ENCODE measurements at regions not wholly inside any gene's neighbourhood (a gene's known extent, or its start where the extent isn't known, plus 50 kb on each side); places are given as distances from the start of the nearest gene placed in this dataset.
"Not testable (repeated sequence)": the region's sequence is repeated elsewhere in the genome, so short reads cannot be mapped to it uniquely, and the experiment has no call there.

GRCh38 chr7:45255187-45255586 is 97.6 kb downstream of the RAMP3 start:
- DNase-seq (no peak), ATAC-seq (no peak)
- H3K9me3 Mint-ChIP-seq, result no peaks in the 10 kb centered on the region
- no peaks in the 10 kb centered on the region for H3K36me3 Mint-ChIP-seq (ENCODE audit: insufficient read depth)
- H3K27me3 Mint-ChIP-seq (ENCODE audit: low read depth), result peaks cover 15% of the 10 kb centered on the region
- H3K4me3 Mint-ChIP-seq, result no peak overlapping the region
- H3K4me1 Mint-ChIP-seq (ENCODE audit: low read depth), result no peaks in the 10 kb centered on the region

GRCh38 chr7:45256309-45256708 is 98.7 kb downstream of the RAMP3 start:
- no peaks in the 10 kb centered on the region for H3K4me1 Mint-ChIP-seq (ENCODE audit: low read depth)
- ATAC-seq (no peak), DNase-seq (no peak)
- peaks cover 15% of the 10 kb centered on the region for H3K27me3 Mint-ChIP-seq (ENCODE audit: low read depth)
- no peaks in the 10 kb centered on the region for H3K9me3 Mint-ChIP-seq
- no peaks in the 10 kb centered on the region for H3K36me3 Mint-ChIP-seq (ENCODE audit: insufficient read depth)
- no peak overlapping the region for H3K4me3 Mint-ChIP-seq

GRCh38 chr7:45256775-45257174 is 99.2 kb downstream of the RAMP3 start:
- Mint-ChIP-seq H3K27me3 (ENCODE audit: low read depth) (peaks cover 15% of the 10 kb centered on the region), H3K4me1 (ENCODE audit: low read depth) (no peaks in the 10 kb centered on the region), H3K36me3 (ENCODE audit: insufficient read depth) (no peaks in the 10 kb centered on the region), H3K4me3 (no peak overlapping the region), H3K9me3 (no peaks in the 10 kb centered on the region)
- ATAC-seq (no peak), DNase-seq (no peak)

- Mint-ChIP-seq H3K4me1 (ENCODE audit: low read depth) (no peaks in the 10 kb centered on the region), H3K27me3 (ENCODE audit: low read depth) (peaks cover 17% of the 10 kb centered on the region), H3K4me3 (no peak overlapping the region), H3K9me3 (no peaks in the 10 kb centered on the region), H3K36me3 (ENCODE audit: insufficient read depth) (no peaks in the 10 kb centered on the region)
- DNase-seq, result no peak
- ATAC-seq, result no peak
Measured at GRCh38 chr7:45257284-45257683, 99.7 kb downstream of the RAMP3 start.

GRCh38 chr7:45258533-45259226 is 101.1 kb downstream of the RAMP3 start:
- Mint-ChIP-seq H3K27me3 (ENCODE audit: low read depth) (peaks cover 11% of the 10 kb centered on the region), H3K9me3 (peaks cover 5% of the 10 kb centered on the region)
- no peak for DNase-seq

DNA sequence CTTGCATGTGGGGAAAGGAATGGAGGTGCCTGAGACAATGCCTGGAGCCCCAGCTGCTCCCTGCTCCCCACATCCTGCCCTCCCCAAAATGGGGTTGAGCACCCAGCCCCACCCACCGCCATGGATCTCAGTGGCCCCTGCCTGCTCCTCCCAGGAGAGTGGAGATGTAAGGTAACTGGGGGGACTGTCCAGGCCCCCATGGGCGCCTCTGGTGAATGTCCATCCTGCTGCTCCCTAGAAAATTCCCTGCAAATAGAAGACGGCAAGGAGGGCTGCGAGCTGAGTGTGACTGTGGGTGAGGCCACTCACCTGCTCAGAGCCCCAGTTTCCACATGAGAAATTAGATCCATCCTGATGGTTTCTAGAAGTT is 101.6 kb downstream of the RAMP3 start:
- Mint-ChIP-seq H3K9me3 (peaks cover 5% of the 10 kb centered on the region), H3K27me3 (ENCODE audit: low read depth) (peaks cover 9% of the 10 kb centered on the region), H3K4me3 (no peak overlapping the region), H3K4me1 (ENCODE audit: low read depth) (no peaks in the 10 kb centered on the region), H3K36me3 (ENCODE audit: insufficient read depth) (no peaks in the 10 kb centered on the region)
- ATAC-seq, result no peak
- no peak for DNase-seq

More at GRCh38 chr7:45258533-45259226, 101.1 kb downstream of the RAMP3 start:
- Mint-ChIP-seq H3K4me1 (ENCODE audit: low read depth) (no peaks in the 10 kb centered on the region), H3K4me3 (no peak overlapping the region), H3K36me3 (ENCODE audit: insufficient read depth) (no peaks in the 10 kb centered on the region)
- ATAC-seq, result no peak

GRCh38 chr7:45259966-45260646 is 102.5 kb downstream of the RAMP3 start:
- peaks cover 10% of the 10 kb centered on the region for H3K27me3 Mint-ChIP-seq (ENCODE audit: low read depth)
- no peaks in the 10 kb centered on the region for H3K36me3 Mint-ChIP-seq (ENCODE audit: insufficient read depth)
- ATAC-seq, result peak; percentile 85 to 88
- no peaks in the 10 kb centered on the region for H3K4me1 Mint-ChIP-seq (ENCODE audit: low read depth)
- H3K4me3 Mint-ChIP-seq, result no peak overlapping the region
- DNase-seq, result peak; percentile 66
- peaks cover 5% of the 10 kb centered on the region for H3K9me3 Mint-ChIP-seq

GRCh38 chr7:45267262-45267661 is 109.7 kb downstream of the RAMP3 start:
- Mint-ChIP-seq H3K4me3 (no peak overlapping the region), H3K27me3 (ENCODE audit: low read depth) (peaks cover 15% of the 10 kb centered on the region), H3K4me1 (ENCODE audit: low read depth) (no peaks in the 10 kb centered on the region), H3K36me3 (ENCODE audit: insufficient read depth) (no peaks in the 10 kb centered on the region), H3K9me3 (peaks cover 5% of the 10 kb centered on the region)
- DNase-seq (no peak), ATAC-seq (no peak)

DNA sequence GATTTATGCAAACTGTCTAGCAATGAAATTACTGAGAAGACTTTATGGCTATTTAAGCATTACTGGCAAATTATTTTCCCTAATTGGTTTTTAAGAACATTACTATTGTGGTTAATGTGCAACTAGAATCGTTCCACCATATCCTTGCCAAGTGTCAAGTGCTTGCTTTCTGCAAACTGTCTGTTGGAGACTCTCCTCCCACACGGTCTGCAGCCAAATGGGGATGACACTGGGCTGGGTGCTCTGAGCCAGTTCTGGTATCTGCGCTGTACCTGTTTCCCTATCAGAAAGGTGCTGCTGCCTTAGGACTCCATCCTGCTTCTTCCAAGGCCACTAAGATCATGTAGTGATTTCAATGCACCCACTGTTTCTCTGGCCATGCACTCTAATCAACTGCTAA is 110.4 kb downstream of the RAMP3 start:
- Mint-ChIP-seq H3K4me1 (ENCODE audit: low read depth) (no peaks in the 10 kb centered on the region), H3K9me3 (peaks cover 4% of the 10 kb centered on the region), H3K4me3 (no peak overlapping the region), H3K36me3 (ENCODE audit: insufficient read depth) (no peaks in the 10 kb centered on the region), H3K27me3 (ENCODE audit: low read depth) (peaks cover 15% of the 10 kb centered on the region)
- no peak for ATAC-seq
- no peak for DNase-seq

DNA sequence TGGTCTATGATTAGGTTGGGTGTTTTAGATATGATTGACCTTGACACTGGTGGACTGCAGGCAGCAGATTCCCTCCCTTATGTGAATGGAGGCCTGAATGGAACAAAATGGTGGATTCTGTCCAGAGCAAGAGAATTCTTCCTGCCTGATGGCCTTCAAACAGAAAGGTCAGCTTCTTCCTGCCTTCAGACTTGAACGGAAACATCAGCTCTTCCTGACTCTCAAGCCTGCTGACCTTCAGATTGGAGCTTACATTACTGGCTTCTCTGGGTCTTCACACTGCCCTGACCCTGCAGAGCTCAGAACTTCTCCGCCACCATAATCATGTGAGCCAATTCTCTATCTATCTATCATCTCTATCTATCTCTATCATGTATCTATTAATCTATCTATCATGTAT is 111.6 kb downstream of the RAMP3 start:
- Mint-ChIP-seq H3K27me3 (ENCODE audit: low read depth) (peaks cover 14% of the 10 kb centered on the region), H3K36me3 (ENCODE audit: insufficient read depth) (no peaks in the 10 kb centered on the region), H3K9me3 (no peaks in the 10 kb centered on the region), H3K4me1 (ENCODE audit: low read depth) (no peaks in the 10 kb centered on the region), H3K4me3 (no peak overlapping the region)
- DNase-seq, result no peak
- ATAC-seq, result no peak

DNA sequence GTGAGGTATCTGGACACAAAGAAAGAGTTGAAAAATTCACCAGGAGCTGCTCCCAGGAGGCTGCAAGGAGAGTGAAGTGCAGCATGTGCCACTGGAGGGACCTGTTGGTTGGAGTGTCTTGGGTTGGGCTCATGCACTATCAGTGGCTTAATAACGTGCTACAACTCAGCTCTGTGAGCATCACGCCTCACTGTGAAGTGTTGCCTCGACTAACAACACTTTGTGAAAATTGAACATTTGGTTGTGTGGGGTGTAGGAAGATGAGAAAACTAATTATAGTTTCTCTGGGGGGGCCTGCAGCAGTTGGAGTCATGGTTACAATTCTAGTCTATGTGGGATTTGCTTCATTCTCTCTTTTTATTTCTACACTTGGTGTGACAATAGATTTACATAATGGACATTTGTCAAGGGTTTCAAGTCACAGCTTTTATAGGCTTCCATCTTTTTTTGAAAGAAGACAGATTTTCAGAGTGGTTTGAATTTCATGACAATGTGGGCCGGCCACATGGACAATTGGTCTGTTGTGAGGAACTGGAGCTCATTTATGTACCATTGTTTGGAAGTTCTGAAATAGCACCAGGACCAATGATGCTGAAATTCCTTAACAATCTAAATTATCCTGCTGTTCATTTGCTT is 121.3 kb downstream of the RAMP3 start:
- Mint-ChIP-seq H3K9me3 (no peaks in the 10 kb centered on the region), H3K27me3 (ENCODE audit: low read depth) (peaks cover 30% of the 10 kb centered on the region)

GRCh38 chr7:45289611-45290010 is 132.0 kb downstream of the RAMP3 start:
- not testable (repeated sequence) for DNase-seq; ATAC-seq; H3K4me3 Mint-ChIP-seq; H3K4me1 Mint-ChIP-seq (ENCODE audit: low read depth); H3K36me3 Mint-ChIP-seq (ENCODE audit: insufficient read depth)
- H3K27me3 Mint-ChIP-seq (ENCODE audit: low read depth), result peaks cover 19% of the 10 kb centered on the region
- H3K9me3 Mint-ChIP-seq, result peaks cover 11% of the 10 kb centered on the region

More for the DNA sequence above, 121.3 kb downstream of the RAMP3 start:
- H3K4me1 Mint-ChIP-seq (ENCODE audit: low read depth), result no peaks in the 10 kb centered on the region
- DNase-seq, result no peak
- no peaks in the 10 kb centered on the region for H3K36me3 Mint-ChIP-seq (ENCODE audit: insufficient read depth)
- no peak overlapping the region for H3K4me3 Mint-ChIP-seq
- no peak for ATAC-seq

DNA sequence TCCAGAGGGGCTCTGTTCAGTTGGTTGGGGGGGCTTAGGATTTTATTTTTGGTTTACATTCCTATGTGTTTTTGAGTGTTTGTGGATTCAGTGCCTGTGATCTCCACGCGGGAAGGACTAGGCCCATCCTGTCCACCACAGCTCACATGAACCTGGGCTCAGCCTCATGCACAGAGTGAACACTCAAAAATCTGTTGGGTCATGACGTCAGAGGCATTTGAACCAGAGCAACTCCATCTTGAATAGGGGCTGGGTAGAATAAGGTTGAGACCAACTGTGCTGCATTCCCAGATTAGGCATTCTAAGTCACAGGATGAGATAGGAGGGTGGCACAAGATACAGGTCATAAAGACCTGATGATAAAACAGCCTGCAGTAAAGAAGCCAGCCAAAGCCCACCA is 133.3 kb downstream of the RAMP3 start:
- DNase-seq, result no peak
- Mint-ChIP-seq H3K36me3 (ENCODE audit: insufficient read depth) (no peaks in the 10 kb centered on the region), H3K9me3 (peaks cover 11% of the 10 kb centered on the region), H3K27me3 (ENCODE audit: low read depth) (peaks cover 23% of the 10 kb centered on the region), H3K4me1 (ENCODE audit: low read depth) (no peaks in the 10 kb centered on the region), H3K4me3 (no peak overlapping the region)
- ATAC-seq, result no peak

DNA sequence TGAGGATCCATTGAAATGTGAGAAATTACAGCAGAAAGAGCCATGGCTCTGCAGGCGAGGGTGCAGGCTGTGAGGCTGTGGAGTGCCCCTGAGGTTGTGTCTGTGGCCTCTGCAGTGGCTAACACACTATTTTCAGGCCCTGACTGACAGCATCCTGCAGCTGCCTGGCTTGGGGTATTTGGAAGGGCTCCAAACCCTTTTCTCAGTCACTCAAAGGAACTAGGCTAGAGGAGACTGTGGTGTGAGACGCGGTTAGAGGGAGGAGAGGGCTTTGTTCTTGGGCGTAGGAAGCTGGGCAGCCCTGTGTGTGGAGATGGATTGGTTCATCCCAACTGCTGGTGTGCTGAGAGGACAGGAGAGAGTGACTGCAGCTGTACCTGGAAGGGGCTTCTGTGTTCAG is 134.9 kb downstream of the RAMP3 start:
- H3K9me3 Mint-ChIP-seq, result peaks cover 11% of the 10 kb centered on the region
- H3K4me3 Mint-ChIP-seq, result no peak overlapping the region
- ATAC-seq, result no peak
- no peak for DNase-seq
- H3K4me1 Mint-ChIP-seq (ENCODE audit: low read depth), result no peaks in the 10 kb centered on the region
- peaks cover 30% of the 10 kb centered on the region for H3K27me3 Mint-ChIP-seq (ENCODE audit: low read depth)
- no peaks in the 10 kb centered on the region for H3K36me3 Mint-ChIP-seq (ENCODE audit: insufficient read depth)
